ENCODE measurements at regions not wholly inside any gene's neighbourhood (a gene's known extent, or its start where the extent isn't known, plus 50 kb on each side); places are given as distances from the start of the nearest gene placed in this dataset.

DNA sequence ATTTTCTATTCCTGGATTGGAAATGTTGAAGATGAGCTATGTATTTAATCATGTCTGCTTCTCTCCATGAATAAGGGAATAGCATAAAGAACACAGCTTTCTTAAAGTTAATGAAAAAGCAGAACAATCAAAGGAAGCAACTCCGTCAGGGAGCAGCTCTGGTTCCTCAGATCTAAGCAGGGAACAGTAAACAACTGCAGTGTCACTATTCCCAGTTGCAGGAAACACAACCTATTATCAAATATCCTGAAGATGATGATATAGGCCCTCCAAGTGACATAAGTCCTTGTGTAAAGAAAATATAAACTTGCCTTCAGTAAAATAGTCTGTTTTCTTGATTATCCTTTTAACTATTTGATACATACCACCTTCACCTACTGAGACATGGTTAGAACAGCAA is 228.1 kb downstream of the KCNC2 start:
- no peak for DNase-seq (ENCODE audit: low read depth)
- ChIA-PET CTCF (no interaction called here), POLR2A (no interaction called here)
- H3K36me3 ChIP-seq (ENCODE audit: control insufficient read depth, insufficient read depth, low read length): no peaks in the 10 kb centered on the region
- no peaks in the 10 kb centered on the region for H3K27me3 ChIP-seq (ENCODE audit: control insufficient read depth, insufficient read depth, low read length)
- TF ChIP-seq, protein P1, sequence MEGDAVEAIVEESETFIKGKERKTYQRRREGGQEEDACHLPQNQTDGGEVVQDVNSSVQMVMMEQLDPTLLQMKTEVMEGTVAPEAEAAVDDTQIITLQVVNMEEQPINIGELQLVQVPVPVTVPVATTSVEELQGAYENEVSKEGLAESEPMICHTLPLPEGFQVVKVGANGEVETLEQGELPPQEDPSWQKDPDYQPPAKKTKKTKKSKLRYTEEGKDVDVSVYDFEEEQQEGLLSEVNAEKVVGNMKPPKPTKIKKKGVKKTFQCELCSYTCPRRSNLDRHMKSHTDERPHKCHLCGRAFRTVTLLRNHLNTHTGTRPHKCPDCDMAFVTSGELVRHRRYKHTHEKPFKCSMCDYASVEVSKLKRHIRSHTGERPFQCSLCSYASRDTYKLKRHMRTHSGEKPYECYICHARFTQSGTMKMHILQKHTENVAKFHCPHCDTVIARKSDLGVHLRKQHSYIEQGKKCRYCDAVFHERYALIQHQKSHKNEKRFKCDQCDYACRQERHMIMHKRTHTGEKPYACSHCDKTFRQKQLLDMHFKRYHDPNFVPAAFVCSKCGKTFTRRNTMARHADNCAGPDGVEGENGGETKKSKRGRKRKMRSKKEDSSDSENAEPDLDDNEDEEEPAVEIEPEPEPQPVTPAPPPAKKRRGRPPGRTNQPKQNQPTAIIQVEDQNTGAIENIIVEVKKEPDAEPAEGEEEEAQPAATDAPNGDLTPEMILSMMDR (IDR thresholded peaks at IDR 0.05; ENCODE audit: insufficient read depth, low read depth, low read length): no peak
- H3K4me3 ChIP-seq (ENCODE audit: low read depth, low read length): no peak overlapping the region

DNA sequence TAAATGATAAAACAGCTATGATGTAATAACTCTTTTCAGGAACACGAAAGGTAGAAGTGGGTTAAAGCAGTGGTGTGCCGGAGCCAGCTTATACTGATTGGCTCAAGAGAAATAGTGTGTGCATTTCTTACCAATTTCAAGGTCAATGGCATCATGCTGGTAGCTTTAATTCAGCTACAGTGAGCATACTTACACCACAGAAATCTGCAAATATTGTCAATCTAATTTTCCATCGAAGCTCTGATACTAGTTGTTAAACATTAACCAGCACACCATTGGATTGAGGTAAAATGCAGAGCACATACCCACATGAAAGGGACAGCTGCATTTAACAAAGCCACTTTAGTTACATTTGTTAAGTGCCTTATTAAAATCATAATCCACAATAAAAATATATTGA is 225.7 kb downstream of the KCNC2 start:
- Histone ChIP-seq H3K36me3 (ENCODE audit: control insufficient read depth, insufficient read depth, low read length) (no peaks in the 10 kb centered on the region), H3K4me3 (ENCODE audit: low read depth, low read length) (no peak overlapping the region), H3K27me3 (ENCODE audit: control insufficient read depth, insufficient read depth, low read length) (no peaks in the 10 kb centered on the region)
- no peak for DNase-seq (ENCODE audit: low read depth)
- TF ChIP-seq, protein P1 (IDR thresholded peaks at IDR 0.05; ENCODE audit: insufficient read depth, low read depth, low read length): no peak
- CTCF ChIA-PET: no interaction called here
- POLR2A ChIA-PET: no interaction called here

DNA sequence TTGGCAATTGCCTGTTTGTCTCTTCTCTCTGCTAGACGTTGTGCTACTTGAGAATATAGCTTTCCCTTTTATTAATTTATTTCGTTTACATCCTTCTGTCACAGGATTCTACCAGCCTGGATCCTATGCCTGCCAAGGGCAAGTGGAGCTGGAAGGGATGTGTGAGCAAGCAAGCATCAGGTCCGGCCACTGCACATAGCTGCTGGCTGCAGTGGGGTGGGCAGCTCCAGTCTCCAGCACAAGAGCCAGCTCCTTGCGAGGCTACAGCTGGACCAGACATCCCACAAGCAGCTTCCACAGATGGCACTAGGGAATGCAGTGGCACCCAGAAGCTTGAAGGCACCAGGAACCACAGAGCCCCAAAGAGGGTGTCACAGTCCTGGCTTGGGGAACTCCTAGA is 225.0 kb downstream of the KCNC2 start:
- CTCF ChIA-PET: no interaction called here
- Histone ChIP-seq H3K4me3 (ENCODE audit: low read depth, low read length) (no peak overlapping the region), H3K36me3 (ENCODE audit: control insufficient read depth, insufficient read depth, low read length) (no peaks in the 10 kb centered on the region), H3K27me3 (ENCODE audit: control insufficient read depth, insufficient read depth, low read length) (no peaks in the 10 kb centered on the region)
- DNase-seq (ENCODE audit: low read depth): no peak
- TF ChIP-seq, protein P1 (IDR thresholded peaks at IDR 0.05; ENCODE audit: insufficient read depth, low read depth, low read length): no peak
- POLR2A ChIA-PET: no interaction called here

DNA sequence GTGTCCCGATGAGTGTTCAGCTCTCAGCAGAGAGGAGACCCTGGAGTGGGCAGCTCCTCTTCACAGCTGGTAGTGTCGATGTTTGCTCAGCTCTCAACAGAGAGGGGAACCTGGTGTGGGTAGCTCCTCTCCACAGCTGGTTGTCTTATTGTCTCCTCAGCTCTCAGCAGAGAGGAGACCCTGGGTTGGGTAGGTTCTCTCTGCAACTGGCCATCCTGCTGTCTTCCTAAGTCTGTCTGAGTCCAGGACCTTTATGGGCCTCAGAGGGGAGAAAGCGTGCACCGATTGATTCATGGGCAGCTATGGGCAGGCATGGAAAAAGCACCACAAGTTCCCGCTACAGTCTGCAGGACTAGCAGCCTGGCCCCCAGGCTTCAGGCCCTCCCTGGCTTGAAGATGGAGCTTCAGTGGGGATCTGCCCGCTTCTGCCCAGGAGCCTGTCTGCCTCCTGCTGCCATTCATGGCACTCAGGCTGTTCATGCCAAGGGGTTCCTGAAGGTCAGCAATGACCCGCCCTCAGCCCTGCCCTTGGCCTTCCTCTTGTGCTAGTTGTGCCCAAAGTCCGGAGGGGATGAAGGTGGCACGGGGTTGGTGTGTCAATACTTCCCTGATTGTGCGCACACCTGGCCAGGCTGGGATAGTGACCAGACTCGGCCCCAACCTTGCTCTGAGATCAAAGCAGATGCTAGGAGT is 224.2 kb downstream of the KCNC2 start:
- CTCF ChIA-PET: no interaction called here

DNA sequence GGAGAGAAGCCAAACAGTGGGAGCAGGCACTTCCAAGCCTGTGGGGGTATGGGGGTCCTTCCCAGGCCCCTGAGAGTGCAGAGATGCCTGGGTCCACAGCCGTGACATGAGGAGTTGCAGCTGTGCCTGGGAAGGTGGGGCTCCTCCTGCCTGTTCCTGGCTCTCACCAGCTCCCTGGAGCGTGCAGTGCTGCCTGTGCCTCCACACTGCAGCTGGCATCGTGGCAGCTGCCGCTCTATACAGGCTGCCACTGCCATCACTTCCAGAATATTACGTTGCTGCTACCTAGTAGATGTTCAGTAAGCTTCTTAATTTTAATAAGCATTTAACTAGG is 223.7 kb downstream of the KCNC2 start:
- H3K4me3 ChIP-seq (ENCODE audit: low read depth, low read length): no peak overlapping the region
- no peaks in the 10 kb centered on the region for H3K36me3 ChIP-seq (ENCODE audit: control insufficient read depth, insufficient read depth, low read length)
- CTCF ChIA-PET: no interaction called here
- H3K27me3 ChIP-seq (ENCODE audit: control insufficient read depth, insufficient read depth, low read length): no peaks in the 10 kb centered on the region
- DNase-seq (ENCODE audit: low read depth): no peak
- TF ChIP-seq, protein P1 (IDR thresholded peaks at IDR 0.05; ENCODE audit: insufficient read depth, low read depth, low read length): no peak
- POLR2A ChIA-PET: no interaction called here

More for the DNA sequence above, 224.2 kb downstream of the KCNC2 start:
- DNase-seq (ENCODE audit: low read depth): no peak
- POLR2A ChIA-PET: no interaction called here
- H3K4me3 ChIP-seq (ENCODE audit: low read depth, low read length): no peak overlapping the region
- TF ChIP-seq, protein P1 (IDR thresholded peaks at IDR 0.05; ENCODE audit: insufficient read depth, low read depth, low read length): no peak
- no peaks in the 10 kb centered on the region for H3K27me3 ChIP-seq (ENCODE audit: control insufficient read depth, insufficient read depth, low read length)
- H3K36me3 ChIP-seq (ENCODE audit: control insufficient read depth, insufficient read depth, low read length): no peaks in the 10 kb centered on the region

Data from BJ (cell line).